Astrocyte (in vitro differentiated cells and primary cell): ENCODE measurements at regions not wholly inside any gene's neighbourhood (a gene's known extent, or its start where the extent isn't known, plus 50 kb on each side); places are given as distances from the start of the nearest gene placed in this dataset.

Experiments
- DNase-seq: peaks from one replicate; pipeline ENCODE4 v3.0.0-alpha.2; 2010; ENCODE audit warnings: low read depth
- FAIRE-seq: peaks from 2 replicates; lab custom pipeline; 2011; peaks lifted over from hg19 to GRCh38; lab: Jason Lieb, UNC
- H2AFZ ChIP-seq: 2 replicates; pipeline ENCODE4 v1.6.0; 2012; ENCODE audit warnings: low read depth, low read length, inconsistent platforms
- H3K27ac ChIP-seq: 2 replicates; pipeline ENCODE4 v1.5.1; 2011; ENCODE audit warnings: low read depth, low read length, inconsistent platforms
- H3K27me3 ChIP-seq: 2 replicates; pipeline ENCODE4 v1.6.0; 2011; ENCODE audit warnings: low read length, inconsistent platforms; ENCODE audit not compliant: insufficient read depth
- H3K36me3 ChIP-seq: 2 replicates; pipeline ENCODE4 v1.5.1; 2011; ENCODE audit warnings: low read length, inconsistent platforms; ENCODE audit not compliant: insufficient read depth
- H3K4me1 ChIP-seq: 2 replicates; pipeline ENCODE4 v1.5.1; 2011; ENCODE audit warnings: low read length, inconsistent platforms; ENCODE audit not compliant: insufficient read depth
- H3K4me2 ChIP-seq: 2 replicates; pipeline ENCODE4 v1.6.0; 2012; ENCODE audit warnings: low read length, inconsistent platforms
- H3K4me3 ChIP-seq: 2 replicates; pipeline ENCODE4 v1.5.1; 2011; ENCODE audit warnings: low read depth, mild to moderate bottlenecking, low read length, inconsistent platforms; ENCODE audit not compliant: insufficient read depth
- H3K79me2 ChIP-seq: 2 replicates; pipeline ENCODE4 v1.6.0; 2012; ENCODE audit warnings: mild to moderate bottlenecking, low read length, inconsistent platforms; ENCODE audit not compliant: insufficient read depth
- H3K9ac ChIP-seq: 2 replicates; pipeline ENCODE4 v1.6.0; 2012; ENCODE audit warnings: mild to moderate bottlenecking, low read length, inconsistent platforms
- H3K9me3 ChIP-seq: 2 replicates; pipeline ENCODE4 v1.5.1; 2012; ENCODE audit warnings: low read depth, mild to moderate bottlenecking, low read length, inconsistent platforms; ENCODE audit not compliant: insufficient read depth
- H4K20me1 ChIP-seq: 2 replicates; pipeline ENCODE4 v1.6.0; 2012; ENCODE audit warnings: low read length, inconsistent platforms; ENCODE audit not compliant: insufficient read depth
- H3K27ac Mint-ChIP-seq: one replicate; pipeline ENCODE4 v1.8.0; 2021; ENCODE audit warnings: mild to moderate bottlenecking, mixed read lengths; ENCODE audit not compliant: unreplicated experiment
- H3K27me3 Mint-ChIP-seq: one replicate; pipeline ENCODE4 v1.8.0; 2021; ENCODE audit warnings: low read depth, mixed read lengths; ENCODE audit not compliant: unreplicated experiment
- H3K36me3 Mint-ChIP-seq: one replicate; pipeline ENCODE4 v1.8.0; 2021; ENCODE audit warnings: low read depth, mixed read lengths; ENCODE audit not compliant: unreplicated experiment
- H3K4me1 Mint-ChIP-seq: one replicate; pipeline ENCODE4 v1.8.0; 2021; ENCODE audit warnings: low read depth, mixed read lengths; ENCODE audit not compliant: unreplicated experiment
- H3K4me3 Mint-ChIP-seq: one replicate; pipeline ENCODE4 v1.8.0; 2021; ENCODE audit warnings: mild to moderate bottlenecking, moderate library complexity, mixed read lengths; ENCODE audit not compliant: unreplicated experiment
- H3K9me3 Mint-ChIP-seq: one replicate; pipeline ENCODE4 v1.8.0; 2021; ENCODE audit warnings: mild to moderate bottlenecking, mixed read lengths; ENCODE audit not compliant: unreplicated experiment
- CTCF ChIP-seq: IDR thresholded peaks from 2 replicates; pipeline ENCODE4 v1.5.1; 2011; ENCODE audit warnings: low read depth, mild to moderate bottlenecking, inconsistent platforms, low read length, moderate library complexity; ENCODE audit not compliant: insufficient read depth
- EZH2 ChIP-seq: IDR thresholded peaks from 2 replicates; pipeline ENCODE4 v1.6.1; 2012; ENCODE audit warnings: mild to moderate bottlenecking, low read length, inconsistent platforms; ENCODE audit not compliant: insufficient read depth

GRCh38 chr11:26037716-26038115 is 294.2 kb upstream of the ANO3 start:
- TF ChIP-seq CTCF (no peak), EZH2 (no peak)
- no peaks in the 10 kb centered on the region for H3K4me1 Mint-ChIP-seq
- Histone ChIP-seq H4K20me1 (no peaks in the 10 kb centered on the region), H3K9me3 (no peaks in the 10 kb centered on the region), H3K27me3 (no peaks in the 10 kb centered on the region), H2AFZ (no peak overlapping the region), H3K4me2 (no peak overlapping the region), H3K36me3 (no peaks in the 10 kb centered on the region), H3K9ac (no peak overlapping the region), H3K4me1 (no peaks in the 10 kb centered on the region), H3K79me2 (no peaks in the 10 kb centered on the region), H3K4me3 (no peak overlapping the region), H3K27ac (no peak overlapping the region)
- no peaks in the 10 kb centered on the region for H3K9me3 Mint-ChIP-seq
- H3K4me3 Mint-ChIP-seq: no peak overlapping the region
- H3K27ac Mint-ChIP-seq: no peak overlapping the region
- peaks cover 2% of the 10 kb centered on the region for H3K27me3 Mint-ChIP-seq
- FAIRE-seq: no peak
- DNase-seq: no peak
- no peaks in the 10 kb centered on the region for H3K36me3 Mint-ChIP-seq

GRCh38 chr11:26040339-26040738 is 291.6 kb upstream of the ANO3 start:
- Mint-ChIP-seq H3K4me1 (no peaks in the 10 kb centered on the region), H3K27ac (no peak overlapping the region), H3K9me3 (no peaks in the 10 kb centered on the region), H3K4me3 (no peak overlapping the region), H3K27me3 (peaks cover 2% of the 10 kb centered on the region), H3K36me3 (no peaks in the 10 kb centered on the region)
- no peaks in the 10 kb centered on the region for H3K27me3 ChIP-seq
- no peaks in the 10 kb centered on the region for H3K79me2 ChIP-seq
- no peak overlapping the region for H3K27ac ChIP-seq
- no peak overlapping the region for H3K9ac ChIP-seq
- H3K36me3 ChIP-seq: no peaks in the 10 kb centered on the region
- H3K9me3 ChIP-seq: no peaks in the 10 kb centered on the region
- TF ChIP-seq CTCF (no peak), EZH2 (no peak)
- no peak overlapping the region for H2AFZ ChIP-seq
- no peak overlapping the region for H3K4me2 ChIP-seq
- no peaks in the 10 kb centered on the region for H4K20me1 ChIP-seq
- no peak overlapping the region for H3K4me3 ChIP-seq
- no peaks in the 10 kb centered on the region for H3K4me1 ChIP-seq
- DNase-seq (no peak), FAIRE-seq (no peak)

GRCh38 chr11:26042113-26042512 is 289.8 kb upstream of the ANO3 start:
- H3K4me3 ChIP-seq: no peak overlapping the region
- Mint-ChIP-seq H3K27me3 (peaks cover 2% of the 10 kb centered on the region), H3K27ac (no peak overlapping the region), H3K9me3 (no peaks in the 10 kb centered on the region), H3K4me1 (no peaks in the 10 kb centered on the region), H3K4me3 (no peak overlapping the region), H3K36me3 (no peaks in the 10 kb centered on the region)
- no peak overlapping the region for H3K27ac ChIP-seq
- no peaks in the 10 kb centered on the region for H3K36me3 ChIP-seq
- no peak overlapping the region for H3K9ac ChIP-seq
- TF ChIP-seq EZH2: no peak
- no peak for TF ChIP-seq CTCF
- no peaks in the 10 kb centered on the region for H4K20me1 ChIP-seq
- no peaks in the 10 kb centered on the region for H3K79me2 ChIP-seq
- DNase-seq (no peak), FAIRE-seq (no peak)
- no peaks in the 10 kb centered on the region for H3K27me3 ChIP-seq
- H2AFZ ChIP-seq: no peak overlapping the region
- no peaks in the 10 kb centered on the region for H3K9me3 ChIP-seq
- no peaks in the 10 kb centered on the region for H3K4me1 ChIP-seq
- no peak overlapping the region for H3K4me2 ChIP-seq
